GM19438 (cell line): ENCODE measurements at regions not wholly inside any gene's neighbourhood (a gene's known extent, or its start where the extent isn't known, plus 50 kb on each side); places are given as distances from the start of the nearest gene placed in this dataset.

ENCODE experiments used
- ATAC-seq: cut with Tn5 transposase; IDR thresholded peaks from one replicate; pipeline ENCODE4 v1.9.1; 2021; ENCODE audit warnings: low read depth; ENCODE audit not compliant: unreplicated experiment

- no peak for ATAC-seq
These were observed 89.7 kb upstream of the CNTN1 start for GRCh38 chr12:40602562-40602961.

DNA sequence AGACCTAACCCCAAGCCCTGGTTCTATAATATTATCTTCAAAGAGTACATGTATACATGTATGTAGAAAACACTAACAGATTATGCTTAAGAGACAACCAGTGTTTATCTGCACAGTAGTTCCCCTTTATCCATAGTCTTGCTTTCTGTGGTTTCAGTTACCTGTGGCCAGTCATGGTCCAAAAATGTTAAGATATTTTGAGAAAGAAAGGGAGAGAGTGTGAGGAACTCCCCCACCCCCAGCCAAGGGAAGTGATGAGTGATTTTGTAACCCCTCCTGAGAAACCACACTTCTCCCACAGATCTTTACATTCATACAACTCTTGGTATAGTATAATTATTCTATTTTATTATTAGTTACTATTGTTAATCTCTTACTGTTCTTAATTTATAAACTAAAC is 77.3 kb upstream of the CNTN1 start:
- ATAC-seq: no peak

- ATAC-seq: no peak
These were observed 76.6 kb upstream of the CNTN1 start for GRCh38 chr12:40615590-40615989.

DNA sequence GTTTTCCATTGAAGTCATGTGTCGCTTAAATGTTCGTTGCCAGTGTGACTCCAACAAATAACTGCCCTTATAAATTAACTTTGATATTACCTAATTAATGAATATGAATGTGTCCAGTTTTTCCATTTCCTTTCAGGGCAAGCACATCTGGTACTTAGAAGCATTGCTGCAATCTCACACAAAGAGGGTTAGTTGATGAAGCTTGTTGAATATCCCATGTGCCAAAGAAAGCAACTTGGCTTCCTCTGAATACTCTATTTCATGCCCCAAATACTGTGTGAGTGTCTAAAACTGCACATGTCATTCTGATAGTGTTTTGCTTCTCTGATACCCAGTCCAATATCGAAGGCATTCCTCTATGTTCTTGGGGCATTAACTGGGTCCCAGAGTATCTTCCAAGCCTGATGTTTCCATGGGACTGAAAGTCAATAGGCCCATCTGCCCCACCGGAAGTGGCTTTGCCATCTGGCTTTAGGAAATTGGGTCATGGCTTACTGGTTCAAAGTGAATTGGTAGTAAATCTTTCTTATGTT is 75.8 kb upstream of the CNTN1 start:
- no peak for ATAC-seq

- ATAC-seq: no peak
These were observed 73.6 kb upstream of the CNTN1 start for GRCh38 chr12:40618636-40619035.

GRCh38 chr12:40620564-40621019 is 71.6 kb upstream of the CNTN1 start:
- no peak for ATAC-seq

DNA sequence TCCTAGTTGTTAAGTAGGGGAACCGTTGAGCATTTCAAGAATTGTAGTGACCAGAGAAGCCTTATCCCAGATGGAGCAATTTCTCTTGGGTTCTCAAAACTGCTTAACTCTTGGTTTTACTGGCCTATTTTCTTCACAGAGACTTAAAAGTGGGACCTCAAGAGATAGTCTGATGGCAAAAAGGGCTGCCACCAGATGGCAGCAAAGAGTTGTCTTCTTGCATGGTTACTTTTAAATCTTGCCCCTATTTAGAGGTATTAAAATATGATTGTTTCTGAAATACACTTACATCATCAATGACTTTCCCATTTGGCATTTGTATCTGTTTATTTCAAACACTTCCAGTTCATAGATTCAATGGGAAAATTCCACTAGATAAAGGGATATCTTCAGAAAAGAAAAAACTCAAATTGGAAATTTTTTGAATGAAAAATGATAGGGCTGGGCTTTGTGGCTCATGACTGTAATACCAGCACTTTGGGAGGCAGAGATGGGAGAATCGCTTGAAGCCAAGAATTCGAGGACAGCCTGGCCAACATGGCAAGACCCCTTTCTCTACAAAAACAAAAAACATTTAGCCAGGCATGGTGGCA is 69.9 kb upstream of the CNTN1 start:
- no peak for ATAC-seq

DNA sequence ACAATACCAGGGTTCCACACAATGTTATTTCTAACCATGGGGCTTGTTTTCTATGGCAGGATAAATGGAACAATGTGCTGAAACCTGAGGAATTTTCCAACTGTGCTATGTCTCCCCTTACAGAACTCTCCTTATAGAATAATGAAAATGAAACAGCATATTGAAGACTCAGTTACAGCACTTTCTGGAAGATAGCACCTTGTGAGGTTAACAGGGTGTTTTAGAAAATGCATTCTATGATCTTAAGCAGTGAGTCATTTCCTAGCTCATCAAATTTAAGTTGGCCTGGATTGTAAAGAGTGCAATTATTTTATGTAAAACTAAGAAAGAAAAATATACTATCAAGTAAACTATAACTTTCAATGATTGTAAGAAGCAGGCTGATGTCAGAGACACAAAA is 60.1 kb upstream of the CNTN1 start:
- no peak for ATAC-seq

GRCh38 chr12:40632933-40633332 is 59.3 kb upstream of the CNTN1 start:
- no peak for ATAC-seq

DNA sequence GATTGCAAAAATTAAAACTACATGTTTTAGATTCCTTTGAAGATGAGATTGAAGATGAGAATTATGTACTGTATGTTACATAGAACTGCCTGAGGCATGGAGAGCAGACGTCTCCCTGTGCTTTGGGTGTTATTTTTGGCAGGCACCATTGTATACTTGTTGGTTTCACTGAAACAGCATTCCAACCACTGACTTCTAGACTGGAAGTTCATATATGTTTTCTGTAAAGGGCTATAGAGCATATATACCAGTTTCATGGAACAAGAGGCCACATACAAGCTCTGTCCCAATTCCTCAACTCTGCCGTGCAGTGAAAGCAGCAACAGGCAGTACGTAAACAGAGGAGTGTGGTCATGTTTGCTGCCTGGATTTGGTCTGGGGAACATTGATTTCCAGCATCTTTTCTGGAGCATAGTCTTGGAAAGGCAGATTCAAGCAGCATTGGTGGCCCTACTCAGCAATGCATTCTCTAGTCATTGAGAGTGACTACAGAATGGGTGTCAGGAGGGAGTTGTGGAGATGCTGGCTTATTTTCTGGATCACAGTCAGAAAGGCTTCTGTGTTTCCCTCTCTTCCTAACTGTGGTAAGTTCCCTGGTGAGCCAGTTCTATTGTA is 57.6 kb upstream of the CNTN1 start:
- ATAC-seq: no peak

DNA sequence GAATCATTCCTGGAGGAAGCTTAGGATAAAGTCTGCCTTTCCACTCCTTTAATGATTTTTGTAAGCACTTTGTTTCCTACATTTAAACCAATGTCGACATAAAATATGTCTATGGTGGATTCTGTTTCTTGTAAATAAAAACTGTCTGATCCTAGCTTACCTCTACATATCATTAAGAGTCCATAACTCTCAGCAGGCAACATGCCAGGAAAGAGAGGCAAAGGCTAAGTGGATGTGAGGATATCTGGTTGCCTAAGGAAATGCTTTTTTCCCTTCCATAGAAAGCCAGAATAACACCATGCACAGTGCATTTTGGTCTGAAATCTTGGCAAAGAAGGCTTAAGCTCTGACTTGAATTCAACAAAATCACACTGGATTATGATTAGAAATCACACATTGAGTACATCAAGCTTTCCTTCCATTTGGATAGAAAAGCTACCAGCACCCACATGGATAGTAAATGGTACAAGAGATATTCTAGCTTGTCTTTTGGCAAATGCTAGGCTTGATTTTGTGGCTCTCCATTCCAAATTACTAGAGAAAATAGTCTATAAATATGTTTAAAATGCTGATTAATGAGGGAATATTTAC is 57.0 kb upstream of the CNTN1 start:
- no peak for ATAC-seq
